ENCODE measurements at regions not wholly inside any gene's neighbourhood (a gene's known extent, or its start where the extent isn't known, plus 50 kb on each side); places are given as distances from the start of the nearest gene placed in this dataset.

DNA sequence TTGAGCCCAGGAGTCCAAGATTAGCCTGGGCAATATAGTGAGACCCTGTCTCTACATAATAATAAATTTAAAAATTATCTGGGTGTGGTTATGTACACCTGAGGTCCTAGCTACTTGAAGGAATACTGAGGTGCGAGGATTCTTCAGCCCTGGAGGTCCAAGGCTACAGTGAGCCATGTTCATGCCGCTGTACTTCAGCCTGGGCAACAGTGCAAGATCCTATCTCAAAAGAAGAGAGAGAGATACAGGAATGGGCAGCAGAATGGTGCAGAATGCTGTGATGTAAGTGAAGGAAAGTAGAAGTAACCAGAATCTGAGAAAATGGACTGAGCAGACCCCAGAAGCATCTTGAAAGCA is 62.7 kb upstream of the EXOC4 start:
- H3K27ac ChIP-seq: no peak overlapping the region
- TF ChIP-seq ZFX (IDR thresholded peaks at IDR 0.05): no peak
- TF ChIP-seq, protein P1, sequence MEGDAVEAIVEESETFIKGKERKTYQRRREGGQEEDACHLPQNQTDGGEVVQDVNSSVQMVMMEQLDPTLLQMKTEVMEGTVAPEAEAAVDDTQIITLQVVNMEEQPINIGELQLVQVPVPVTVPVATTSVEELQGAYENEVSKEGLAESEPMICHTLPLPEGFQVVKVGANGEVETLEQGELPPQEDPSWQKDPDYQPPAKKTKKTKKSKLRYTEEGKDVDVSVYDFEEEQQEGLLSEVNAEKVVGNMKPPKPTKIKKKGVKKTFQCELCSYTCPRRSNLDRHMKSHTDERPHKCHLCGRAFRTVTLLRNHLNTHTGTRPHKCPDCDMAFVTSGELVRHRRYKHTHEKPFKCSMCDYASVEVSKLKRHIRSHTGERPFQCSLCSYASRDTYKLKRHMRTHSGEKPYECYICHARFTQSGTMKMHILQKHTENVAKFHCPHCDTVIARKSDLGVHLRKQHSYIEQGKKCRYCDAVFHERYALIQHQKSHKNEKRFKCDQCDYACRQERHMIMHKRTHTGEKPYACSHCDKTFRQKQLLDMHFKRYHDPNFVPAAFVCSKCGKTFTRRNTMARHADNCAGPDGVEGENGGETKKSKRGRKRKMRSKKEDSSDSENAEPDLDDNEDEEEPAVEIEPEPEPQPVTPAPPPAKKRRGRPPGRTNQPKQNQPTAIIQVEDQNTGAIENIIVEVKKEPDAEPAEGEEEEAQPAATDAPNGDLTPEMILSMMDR (conservative IDR thresholded peaks at IDR 0.05): no peak

- no peak overlapping the region for H3K27ac ChIP-seq
- TF ChIP-seq ZFX (IDR thresholded peaks at IDR 0.05): no peak
- TF ChIP-seq, protein P1 (conservative IDR thresholded peaks at IDR 0.05): no peak
Observed at GRCh38 chr7:133190650-133191049, 62.2 kb upstream of the EXOC4 start.

GRCh38 chr7:133191787-133192186 is 61.1 kb upstream of the EXOC4 start:
- no peak overlapping the region for H3K27ac ChIP-seq
- TF ChIP-seq, protein P1 (conservative IDR thresholded peaks at IDR 0.05): no peak
- TF ChIP-seq ZFX (IDR thresholded peaks at IDR 0.05): no peak

GRCh38 chr7:133195868-133196267 is 57.0 kb upstream of the EXOC4 start:
- H3K27ac ChIP-seq: no peak overlapping the region
- TF ChIP-seq ZFX (IDR thresholded peaks at IDR 0.05): no peak
- TF ChIP-seq, protein P1 (conservative IDR thresholded peaks at IDR 0.05): no peak

- TF ChIP-seq, protein P1 (conservative IDR thresholded peaks at IDR 0.05): no peak
- no peak for TF ChIP-seq ZFX (IDR thresholded peaks at IDR 0.05)
- H3K27ac ChIP-seq: no peak overlapping the region
Observed at GRCh38 chr7:133196856-133197612, 55.8 kb upstream of the EXOC4 start.

DNA sequence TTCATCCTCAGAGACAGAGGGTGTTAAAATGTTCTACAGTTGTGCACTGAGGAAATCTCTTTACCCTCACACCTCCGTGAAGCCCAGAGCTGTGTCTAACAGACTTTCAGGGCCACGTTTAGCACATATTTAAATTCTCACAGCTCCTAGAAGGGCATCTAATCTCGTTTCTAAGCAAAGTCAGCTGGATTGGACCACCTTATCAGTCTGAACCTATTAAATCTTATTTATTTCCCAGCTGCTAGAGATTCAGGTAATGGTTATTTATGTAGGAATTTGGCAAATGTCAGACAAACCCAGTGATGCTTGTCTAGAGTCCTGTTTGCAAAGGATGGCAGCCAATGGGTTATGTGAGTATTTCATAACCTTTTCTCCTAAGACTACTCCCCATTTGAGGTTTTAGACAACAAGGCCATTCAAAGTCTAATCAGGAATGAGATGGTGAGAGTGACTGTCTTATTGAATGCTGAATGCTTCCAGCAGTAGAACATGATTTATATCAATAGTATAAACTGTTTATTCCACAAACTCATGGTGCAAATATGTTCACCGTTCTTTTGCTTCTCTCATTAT is 54.8 kb upstream of the EXOC4 start:
- no peak overlapping the region for H3K27ac ChIP-seq
- TF ChIP-seq, protein P1 (conservative IDR thresholded peaks at IDR 0.05): no peak

DNA sequence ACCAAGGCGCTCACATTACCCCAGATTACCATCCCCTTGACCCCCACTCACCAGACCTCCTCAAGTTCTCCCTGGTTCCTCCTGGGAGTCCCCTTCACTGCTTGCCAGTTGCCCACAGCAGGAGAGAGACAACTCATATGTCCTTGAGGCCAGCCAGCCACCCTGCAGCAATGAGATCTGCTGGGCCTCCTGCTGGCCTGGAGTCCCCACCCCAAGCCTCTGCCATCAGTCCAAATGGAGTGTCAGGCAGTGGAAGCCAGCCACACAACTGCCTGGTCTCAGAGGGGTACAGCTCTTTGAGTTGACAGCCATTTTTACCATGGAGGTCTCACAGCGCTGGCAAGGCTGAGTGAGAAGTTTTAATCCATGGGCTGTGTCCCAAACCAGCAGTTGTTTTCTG is 53.0 kb upstream of the EXOC4 start:
- TF ChIP-seq, protein P1 (conservative IDR thresholded peaks at IDR 0.05): no peak
- no peak for TF ChIP-seq ZFX (IDR thresholded peaks at IDR 0.05)
- H3K27ac ChIP-seq: no peak overlapping the region

All from C4-2B (cell line).